HUES48 (cell line): ENCODE measurements at regions not wholly inside any gene's neighbourhood (a gene's known extent, or its start where the extent isn't known, plus 50 kb on each side); places are given as distances from the start of the nearest gene placed in this dataset.

Experiments used
- H3K27ac ChIP-seq: one replicate; pipeline ENCODE4 v1.7.0; 2013; ENCODE audit warnings: low read depth, low read length, inconsistent platforms
- H3K27me3 ChIP-seq: 2 replicates; pipeline ENCODE4 v1.6.1; 2013; ENCODE audit warnings: mild to moderate bottlenecking, low read length; ENCODE audit not compliant: control insufficient read depth, insufficient read depth
- H3K36me3 ChIP-seq: 2 replicates; pipeline ENCODE4 v1.6.1; 2013; ENCODE audit warnings: low read length; ENCODE audit not compliant: control insufficient read depth, insufficient read depth
- H3K4me1 ChIP-seq: 2 replicates; pipeline ENCODE4 v1.6.1; 2013; ENCODE audit warnings: mild to moderate bottlenecking, low read length; ENCODE audit not compliant: control insufficient read depth, insufficient read depth
- H3K4me3 ChIP-seq: 2 replicates; pipeline ENCODE4 v1.5.1; 2013; ENCODE audit warnings: mild to moderate bottlenecking, low read depth, low read length
- H3K9ac ChIP-seq: 2 replicates; pipeline ENCODE4 v1.6.1; 2013; ENCODE audit warnings: mild to moderate bottlenecking, low read depth, low read length, moderate library complexity
- H3K9me3 ChIP-seq: 2 replicates; pipeline ENCODE4 v1.6.1; 2013; ENCODE audit warnings: low read length; ENCODE audit not compliant: control insufficient read depth, insufficient read depth

- Histone ChIP-seq H3K4me1 (no peaks in the 10 kb centered on the region), H3K27ac (no peak overlapping the region), H3K27me3 (no peaks in the 10 kb centered on the region), H3K4me3 (no peak overlapping the region), H3K9ac (no peak overlapping the region), H3K9me3 (no peaks in the 10 kb centered on the region; the same call in 1 of the 2 replicates), H3K36me3 (no peaks in the 10 kb centered on the region)
These were observed 834.4 kb upstream of the SLIT2 start for GRCh38 chr4:19417256-19417655.

GRCh38 chr4:19416146-19416545 lies 835.6 kb upstream of the SLIT2 start:
- H3K9ac ChIP-seq, result no peak overlapping the region
- H3K4me3 ChIP-seq, result no peak overlapping the region
- H3K27me3 ChIP-seq, result no peaks in the 10 kb centered on the region
- H3K36me3 ChIP-seq, result no peaks in the 10 kb centered on the region
- H3K4me1 ChIP-seq, result no peaks in the 10 kb centered on the region
- no peaks in the 10 kb centered on the region; the same call in 1 of the 2 replicates for H3K9me3 ChIP-seq
- no peak overlapping the region for H3K27ac ChIP-seq

DNA sequence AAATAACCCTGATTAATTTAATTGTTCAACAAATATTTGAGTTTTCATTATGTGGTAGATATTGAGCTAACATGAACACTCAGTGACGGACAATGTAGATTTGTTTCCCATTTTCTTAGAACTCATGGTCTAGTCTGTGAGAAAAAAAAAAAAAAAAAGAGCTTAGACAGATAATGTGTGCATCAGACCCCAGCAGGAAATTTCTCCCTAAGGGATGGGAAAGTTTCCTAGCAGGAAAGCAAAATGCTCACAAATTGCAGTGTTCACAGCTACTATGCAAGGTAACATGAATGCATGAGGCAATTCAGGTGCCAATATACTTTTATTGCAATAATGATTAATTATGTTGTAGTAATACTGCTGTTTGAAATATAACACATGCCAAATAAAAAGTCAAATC lies 843.2 kb upstream of the SLIT2 start:
- H3K4me1 ChIP-seq, result no peaks in the 10 kb centered on the region
- H3K27ac ChIP-seq, result no peak overlapping the region
- H3K36me3 ChIP-seq, result no peaks in the 10 kb centered on the region
- H3K27me3 ChIP-seq, result no peaks in the 10 kb centered on the region
- no peak overlapping the region for H3K4me3 ChIP-seq
- H3K9me3 ChIP-seq, result no peaks in the 10 kb centered on the region
- H3K9ac ChIP-seq, result no peak overlapping the region

DNA sequence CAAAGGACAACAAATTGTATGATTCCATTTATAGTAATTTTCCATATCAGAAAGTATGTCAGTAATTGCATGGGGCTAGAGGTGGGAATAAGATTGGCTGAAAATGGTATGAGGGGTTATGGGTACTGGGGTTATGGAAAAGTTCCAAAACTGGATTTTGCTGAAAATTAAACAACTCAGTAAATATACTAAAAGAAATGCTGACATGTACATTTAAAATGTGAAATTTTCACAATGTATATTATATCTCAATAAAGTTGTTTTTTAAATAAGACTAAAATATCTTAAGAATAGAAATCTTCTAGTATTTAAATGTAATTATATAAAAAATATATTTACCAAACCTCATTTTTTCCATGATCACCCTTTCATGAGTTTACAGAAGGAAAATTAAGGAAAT lies 844.9 kb upstream of the SLIT2 start:
- no peak overlapping the region for H3K27ac ChIP-seq
- no peaks in the 10 kb centered on the region for H3K4me1 ChIP-seq
- no peaks in the 10 kb centered on the region for H3K9me3 ChIP-seq
- H3K4me3 ChIP-seq, result no peak overlapping the region
- H3K9ac ChIP-seq, result no peak overlapping the region
- no peaks in the 10 kb centered on the region for H3K27me3 ChIP-seq
- no peaks in the 10 kb centered on the region for H3K36me3 ChIP-seq

- H3K9me3 ChIP-seq, result no peaks in the 10 kb centered on the region
- H3K27me3 ChIP-seq, result no peaks in the 10 kb centered on the region
- no peak overlapping the region for H3K9ac ChIP-seq
- H3K36me3 ChIP-seq, result no peaks in the 10 kb centered on the region
- H3K4me1 ChIP-seq, result no peaks in the 10 kb centered on the region
- no peak overlapping the region for H3K4me3 ChIP-seq
- no peak overlapping the region for H3K27ac ChIP-seq
These were observed 847.8 kb upstream of the SLIT2 start for GRCh38 chr4:19403786-19404370.

DNA sequence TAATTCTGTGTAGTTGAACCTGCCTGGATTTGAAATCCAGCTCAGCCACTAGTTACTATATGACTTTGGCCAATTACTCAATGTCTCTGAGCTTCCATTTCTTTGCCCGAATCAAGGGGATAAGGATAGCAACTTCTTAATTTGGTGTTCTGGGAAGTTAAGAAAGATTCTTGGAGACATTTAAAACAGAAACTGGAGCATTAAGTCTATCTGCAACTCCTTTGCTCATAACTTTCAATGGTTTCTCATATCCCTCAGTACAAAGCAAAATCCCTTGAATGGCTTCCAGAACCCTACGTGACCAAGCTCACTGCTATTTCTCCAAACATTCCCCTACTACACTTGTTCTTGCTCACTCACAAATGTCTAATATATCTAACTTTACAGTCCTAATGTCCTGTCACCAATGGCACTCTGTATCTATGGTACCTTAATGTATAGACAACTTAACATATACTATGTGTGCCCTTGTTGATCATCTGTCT lies 849.1 kb upstream of the SLIT2 start:
- Histone ChIP-seq H3K4me3 (no peak overlapping the region), H3K27me3 (no peaks in the 10 kb centered on the region), H3K36me3 (no peaks in the 10 kb centered on the region), H3K9ac (no peak overlapping the region), H3K4me1 (no peaks in the 10 kb centered on the region), H3K27ac (no peak overlapping the region), H3K9me3 (no peaks in the 10 kb centered on the region)

DNA sequence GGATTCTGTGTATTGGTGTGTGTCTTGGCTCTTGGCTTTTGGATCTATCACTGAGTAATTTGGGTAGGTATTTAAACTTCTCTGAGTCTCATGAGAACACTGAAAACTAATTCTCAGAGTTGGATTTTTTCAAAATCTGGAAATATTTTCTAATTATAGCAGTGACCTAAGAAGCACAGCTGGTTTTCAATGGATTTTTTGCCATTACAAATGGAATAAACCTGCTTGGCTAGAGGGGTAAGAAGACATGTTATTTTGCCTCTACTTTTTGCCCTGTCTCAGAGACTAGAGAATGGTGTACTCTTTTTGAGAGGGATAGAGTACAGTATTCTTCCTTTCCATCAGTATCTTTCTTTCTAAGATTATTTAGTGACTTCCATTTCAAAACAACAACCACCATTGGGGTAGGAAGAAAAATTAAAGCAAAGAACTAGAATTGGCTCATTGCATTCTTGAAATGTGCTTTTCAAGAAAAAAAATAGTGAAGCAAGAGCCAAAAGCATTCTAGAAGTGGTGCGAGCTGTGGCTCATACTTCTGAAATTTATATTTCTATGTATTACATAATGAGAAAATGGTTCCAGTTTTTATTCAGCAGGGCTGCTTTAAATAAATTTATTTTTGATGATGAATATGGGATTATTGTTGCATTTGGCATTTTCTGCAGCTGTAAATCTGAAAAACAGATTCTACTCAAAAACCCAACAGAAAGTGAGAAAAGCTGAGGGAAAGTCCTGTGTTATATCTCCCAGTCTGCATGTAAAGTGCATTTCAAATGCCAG lies 850.2 kb upstream of the SLIT2 start:
- Histone ChIP-seq H3K9ac (no peak overlapping the region), H3K36me3 (no peaks in the 10 kb centered on the region), H3K27ac (no peak overlapping the region), H3K4me3 (no peak overlapping the region), H3K27me3 (no peaks in the 10 kb centered on the region), H3K9me3 (no peaks in the 10 kb centered on the region), H3K4me1 (no peaks in the 10 kb centered on the region)

DNA sequence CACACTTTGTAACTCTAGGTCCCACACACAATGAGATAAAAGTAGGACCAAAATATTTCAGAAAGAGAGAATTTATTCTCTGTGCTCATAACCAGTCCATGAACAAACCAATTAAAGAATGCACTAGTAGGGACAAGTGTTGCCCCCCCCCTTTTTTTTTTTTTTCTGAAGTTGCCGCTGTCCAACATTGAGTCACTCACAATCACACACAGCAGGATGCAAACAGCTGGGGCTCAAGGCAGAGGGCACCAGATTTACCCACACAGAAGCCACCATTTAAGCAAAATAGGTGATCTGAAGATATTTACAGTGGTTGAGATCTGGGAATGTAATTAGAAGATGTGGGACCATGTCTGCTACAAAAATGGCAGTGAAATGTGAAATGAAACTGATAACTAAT lies 850.9 kb upstream of the SLIT2 start:
- H3K27me3 ChIP-seq, result no peaks in the 10 kb centered on the region
- H3K9me3 ChIP-seq, result no peaks in the 10 kb centered on the region
- no peak overlapping the region for H3K27ac ChIP-seq
- H3K4me1 ChIP-seq, result no peaks in the 10 kb centered on the region
- no peaks in the 10 kb centered on the region for H3K36me3 ChIP-seq
- H3K9ac ChIP-seq, result no peak overlapping the region
- no peak overlapping the region for H3K4me3 ChIP-seq

DNA sequence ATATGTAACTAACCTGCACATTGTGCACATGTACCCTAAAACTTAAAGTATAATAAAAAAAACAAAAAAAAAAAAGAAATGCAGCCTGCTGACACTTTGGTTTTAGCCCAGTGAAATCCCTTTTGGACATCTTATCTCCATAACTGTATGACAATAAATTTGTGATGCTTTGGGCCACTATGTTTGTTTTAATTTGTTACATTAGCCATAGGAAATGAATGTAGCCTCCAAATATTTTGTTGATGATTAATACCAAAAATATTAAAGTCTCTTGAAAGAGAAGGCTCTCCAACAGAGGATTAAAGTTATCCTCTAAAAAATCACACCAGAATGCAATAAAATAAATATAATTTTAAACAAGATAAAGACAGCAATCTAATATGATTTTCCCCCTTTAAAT lies 852.7 kb upstream of the SLIT2 start:
- H3K9ac ChIP-seq, result no peak overlapping the region
- H3K4me3 ChIP-seq, result no peak overlapping the region
- H3K27me3 ChIP-seq, result no peaks in the 10 kb centered on the region
- H3K36me3 ChIP-seq, result no peaks in the 10 kb centered on the region
- H3K4me1 ChIP-seq, result no peaks in the 10 kb centered on the region
- no peaks in the 10 kb centered on the region for H3K9me3 ChIP-seq
- H3K27ac ChIP-seq, result no peak overlapping the region

DNA sequence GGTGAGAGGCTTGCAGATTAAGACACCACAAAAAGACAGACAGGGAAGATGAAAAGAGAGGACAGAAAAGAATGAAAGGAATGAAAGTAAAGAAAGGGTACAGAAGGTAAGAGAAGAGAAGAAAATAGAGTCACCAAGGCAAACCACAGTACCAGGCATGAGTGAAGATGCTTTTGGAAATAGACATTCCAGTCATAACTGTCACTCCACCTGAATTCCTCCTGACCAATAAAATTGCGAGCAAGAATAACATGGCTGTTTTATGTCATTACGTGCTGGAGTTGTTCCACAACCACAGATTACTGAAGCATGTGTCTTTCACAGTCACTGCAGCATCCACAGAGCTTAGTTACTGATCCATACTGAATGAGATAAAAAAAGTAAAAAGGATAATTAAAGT lies 864.9 kb upstream of the SLIT2 start:
- Histone ChIP-seq H3K27ac (no peak overlapping the region), H3K27me3 (no peaks in the 10 kb centered on the region), H3K4me3 (no peak overlapping the region), H3K4me1 (no peaks in the 10 kb centered on the region), H3K9me3 (no peaks in the 10 kb centered on the region), H3K36me3 (no peaks in the 10 kb centered on the region), H3K9ac (no peak overlapping the region)

DNA sequence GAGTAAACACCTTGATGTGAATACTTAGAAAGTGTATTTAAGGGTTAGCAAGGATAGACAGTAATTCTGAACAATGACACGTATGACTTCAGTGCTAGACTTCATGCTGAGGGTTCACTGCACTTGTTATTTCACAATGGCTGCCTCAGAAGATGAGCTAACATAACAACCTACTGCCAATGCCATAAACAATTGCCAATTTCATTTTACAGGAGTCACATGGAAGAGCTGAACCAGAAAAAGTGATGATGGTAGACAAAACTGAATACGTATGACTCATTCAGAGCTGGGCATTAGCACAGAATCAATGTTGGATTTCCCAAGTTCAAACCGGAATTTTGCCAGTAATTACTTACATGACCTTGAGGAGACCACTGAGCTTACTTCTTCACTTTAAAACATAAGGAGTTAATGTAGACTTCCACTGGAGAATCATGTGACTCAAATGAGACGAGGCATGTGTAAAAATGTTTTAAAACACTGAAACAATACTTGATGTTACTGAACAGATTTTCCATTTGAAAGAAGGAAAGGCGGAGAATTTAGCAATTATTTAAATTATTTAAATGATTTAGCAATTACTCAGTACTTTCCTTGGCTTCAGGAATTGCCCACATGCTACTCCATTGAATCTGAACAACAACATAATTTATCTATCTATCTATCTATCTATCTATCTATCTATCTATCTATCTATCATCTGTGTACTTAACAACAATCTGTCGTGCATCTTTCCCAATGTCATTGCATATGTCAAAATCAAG lies 868.5 kb upstream of the SLIT2 start:
- H3K36me3 ChIP-seq, result no peaks in the 10 kb centered on the region
- H3K4me1 ChIP-seq, result no peaks in the 10 kb centered on the region
- H3K9ac ChIP-seq, result no peak overlapping the region
- no peaks in the 10 kb centered on the region for H3K27me3 ChIP-seq
- H3K27ac ChIP-seq, result no peak overlapping the region
- H3K4me3 ChIP-seq, result no peak overlapping the region
- no peaks in the 10 kb centered on the region for H3K9me3 ChIP-seq
